ENCODE measurements at regions not wholly inside any gene's neighbourhood (a gene's known extent, or its start where the extent isn't known, plus 50 kb on each side); places are given as distances from the start of the nearest gene placed in this dataset.

DNA sequence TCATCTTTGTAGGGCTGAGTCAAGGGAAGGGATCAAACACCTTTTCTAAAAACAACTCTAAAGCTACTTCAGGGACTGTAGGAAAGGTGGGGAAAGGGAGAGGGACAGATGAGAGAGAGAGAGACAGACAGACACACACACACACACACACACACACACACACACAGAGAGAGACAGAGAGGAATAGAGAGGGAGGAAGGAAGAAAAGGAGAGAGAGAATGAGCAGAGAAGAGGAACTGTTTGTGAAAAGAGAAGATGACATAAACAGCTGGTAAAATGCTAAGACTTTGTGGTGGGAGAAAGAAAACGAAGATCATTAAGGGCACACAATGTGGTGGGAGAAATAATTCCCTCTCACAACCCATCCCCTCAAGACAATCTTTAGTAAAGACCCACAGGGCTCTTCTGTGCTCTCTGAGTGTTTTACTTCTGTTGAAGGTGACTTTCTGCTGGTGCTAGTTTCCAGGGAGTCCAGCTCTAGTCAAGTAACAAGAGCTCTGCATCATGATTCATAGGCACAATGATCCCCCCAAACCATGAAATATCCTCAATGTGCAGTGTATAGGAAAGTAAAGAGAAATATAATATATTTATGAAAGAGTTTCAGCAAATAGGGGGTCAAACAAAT is 77.2 kb upstream of the STK17B start:
- DNase-seq (ENCODE audit: low read depth, low spot score): peak; percentile 4

DNA sequence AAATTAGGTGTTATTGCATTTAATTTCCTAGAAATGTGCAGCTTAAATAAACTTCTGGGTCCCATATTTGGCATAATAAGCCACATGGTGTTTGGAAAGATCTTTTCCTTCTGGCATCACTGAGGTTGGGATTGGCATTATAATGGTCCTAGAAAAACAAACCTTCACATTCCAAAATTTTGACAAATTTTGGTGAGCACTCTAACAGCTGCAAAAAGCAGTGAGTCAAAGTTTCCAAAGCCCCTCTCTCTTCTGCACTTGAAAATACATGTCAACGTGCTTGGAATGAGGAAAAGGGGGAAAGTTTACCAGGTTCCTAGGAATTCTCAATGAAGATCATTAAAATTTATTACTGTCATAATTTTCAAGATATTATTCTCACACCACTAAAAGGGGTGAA is 77.8 kb upstream of the STK17B start:
- DNase-seq (ENCODE audit: low read depth, low spot score): peak; percentile 66

DNA sequence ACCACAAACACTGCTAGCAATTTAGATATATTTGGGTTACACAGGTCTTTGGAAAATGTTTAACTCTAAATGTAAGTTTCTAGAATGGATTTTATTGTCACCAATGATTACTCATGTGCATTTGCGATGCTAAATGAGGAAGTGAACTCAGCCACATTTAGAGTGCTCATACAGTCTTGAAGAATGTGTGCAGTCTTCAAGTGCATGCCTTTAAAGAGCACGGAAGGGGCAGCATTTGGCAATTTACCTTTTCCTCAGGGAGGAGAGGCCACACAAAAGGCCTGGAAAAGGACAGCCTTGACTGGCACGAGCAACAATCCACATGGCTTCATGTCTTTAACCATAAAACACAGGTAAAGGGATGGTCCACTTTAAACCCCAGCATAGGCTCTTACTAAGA is 78.5 kb upstream of the STK17B start:
- peak; percentile 49 for DNase-seq (ENCODE audit: low read depth, low spot score)

DNA sequence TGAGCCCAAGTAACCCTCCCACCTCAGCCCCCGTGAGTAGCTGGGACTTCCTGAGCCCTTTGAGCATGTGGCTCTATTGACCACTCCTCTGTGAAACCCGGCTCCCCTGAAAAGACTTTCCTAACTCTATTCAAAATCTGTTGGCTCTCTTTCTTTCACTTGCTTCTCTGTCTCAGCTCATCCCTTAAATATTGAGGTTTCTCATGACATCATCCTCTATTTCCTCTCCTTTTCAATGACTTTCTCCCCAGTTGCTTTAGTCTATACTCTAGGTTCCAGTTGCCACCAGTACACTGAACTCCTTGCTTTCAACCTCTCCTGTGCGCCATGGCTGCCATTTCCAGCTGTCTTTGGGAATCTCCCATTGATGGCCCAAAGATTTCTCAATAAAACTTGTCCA is 79.8 kb upstream of the STK17B start:
- no peak for DNase-seq (ENCODE audit: low read depth, low spot score)

DNA sequence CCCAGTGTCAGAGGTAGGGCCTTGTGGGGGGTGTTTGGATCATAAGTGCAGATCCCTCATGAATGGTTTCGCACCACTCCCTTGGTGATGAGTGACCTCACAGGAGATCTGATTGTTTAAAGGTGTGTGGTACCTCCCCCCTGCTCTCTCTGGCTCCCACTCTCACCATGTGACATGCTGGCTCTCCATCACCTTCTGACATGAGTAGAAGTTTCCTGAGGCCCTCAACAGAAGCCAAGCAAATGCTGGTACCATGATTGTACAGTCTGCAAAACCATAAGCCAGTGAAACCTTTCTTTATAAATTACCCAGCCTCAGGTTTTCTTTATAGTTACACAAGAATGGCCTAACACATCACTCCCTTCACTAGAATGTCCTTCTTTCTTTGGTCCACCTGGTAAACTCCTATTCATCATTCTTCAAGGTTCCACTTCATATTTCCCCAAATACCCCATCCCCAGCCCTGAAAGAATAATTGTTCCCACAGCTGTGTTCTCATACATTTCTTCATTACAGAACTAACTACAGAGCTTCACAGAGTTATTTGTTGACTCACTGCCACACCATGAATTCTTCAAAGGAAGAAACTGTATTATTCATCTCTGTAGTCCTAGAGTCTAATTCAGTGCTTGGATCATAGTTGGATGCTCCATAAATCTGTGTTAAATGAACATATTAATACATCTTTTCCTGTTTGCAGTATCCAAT is 81.2 kb upstream of the STK17B start:
- peak; percentile 57 for DNase-seq (ENCODE audit: low read depth, low spot score)

DNA sequence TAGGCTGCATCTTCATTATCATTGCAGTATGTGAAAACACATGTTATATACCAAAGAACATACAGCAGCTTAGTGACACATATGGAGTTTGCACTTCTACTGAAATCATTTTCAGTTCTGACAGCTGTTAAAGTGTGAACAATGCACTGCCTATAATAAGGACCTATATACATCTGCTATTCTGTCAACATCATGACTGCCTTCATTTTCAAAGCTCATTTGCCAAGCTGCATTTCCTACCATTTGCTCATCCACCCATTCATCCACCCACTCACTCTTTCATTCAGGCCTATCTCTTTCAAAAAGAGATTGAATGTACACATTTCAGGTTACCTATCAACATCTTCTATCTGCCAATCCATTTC is 81.7 kb upstream of the STK17B start:
- no peak for DNase-seq (ENCODE audit: low read depth, low spot score)

DNA sequence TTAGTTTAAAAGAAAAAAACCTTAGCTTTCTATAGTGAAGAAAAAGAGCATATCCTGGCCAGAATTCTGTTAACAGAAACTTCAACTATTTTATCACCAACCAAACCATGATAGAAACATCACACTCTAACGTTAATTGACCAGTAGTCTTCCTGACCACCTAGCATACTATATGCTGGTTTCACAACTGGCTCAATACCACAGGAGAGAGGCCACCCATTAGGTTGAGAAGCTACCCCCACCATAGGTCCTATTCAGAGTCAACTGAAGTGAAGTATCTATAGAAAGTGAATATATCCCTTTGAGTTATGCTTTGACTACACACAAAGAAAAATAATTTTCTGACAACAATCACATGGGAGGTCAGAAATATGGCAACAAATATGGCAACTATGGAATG is 85.2 kb upstream of the STK17B start:
- DNase-seq (ENCODE audit: low read depth, low spot score): no peak

DNA sequence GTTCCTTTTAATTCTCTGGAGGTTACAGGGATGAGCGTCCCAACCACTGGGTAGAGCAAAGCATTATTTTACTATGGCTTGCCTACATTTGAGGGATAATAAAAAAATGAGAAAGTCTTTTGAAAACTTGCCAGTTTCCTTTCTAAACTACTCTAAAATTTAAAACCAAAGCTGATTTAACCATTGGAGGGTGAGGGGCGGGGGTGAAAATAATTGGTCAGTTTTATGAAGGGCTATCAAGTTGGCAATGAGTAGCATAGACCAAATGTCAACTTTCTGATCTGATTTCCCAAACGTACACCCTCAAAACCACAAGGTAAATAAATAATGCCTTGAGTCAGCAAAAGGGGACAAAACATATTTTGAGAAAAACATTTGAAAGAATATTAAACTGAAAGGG is 85.7 kb upstream of the STK17B start:
- DNase-seq (ENCODE audit: low read depth, low spot score): no peak

DNA sequence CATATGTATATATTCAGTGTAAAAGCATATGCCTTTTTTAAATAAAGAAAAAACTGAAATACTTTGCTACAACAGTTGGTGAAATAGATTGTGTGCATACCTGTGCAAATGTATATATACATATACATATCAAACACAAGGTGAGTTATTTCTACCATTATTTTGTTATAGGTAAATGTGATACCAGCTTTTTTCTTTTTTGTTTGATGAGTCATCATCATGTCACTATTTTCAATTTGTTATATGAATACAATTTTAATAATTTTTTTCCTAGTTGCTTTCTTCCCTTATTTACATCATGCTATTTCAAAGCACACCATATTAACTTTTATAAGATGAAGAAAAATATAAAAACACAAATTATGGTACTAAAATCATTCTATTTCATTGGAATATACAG is 87.0 kb upstream of the STK17B start:
- DNase-seq (ENCODE audit: low read depth, low spot score): no peak

DNA sequence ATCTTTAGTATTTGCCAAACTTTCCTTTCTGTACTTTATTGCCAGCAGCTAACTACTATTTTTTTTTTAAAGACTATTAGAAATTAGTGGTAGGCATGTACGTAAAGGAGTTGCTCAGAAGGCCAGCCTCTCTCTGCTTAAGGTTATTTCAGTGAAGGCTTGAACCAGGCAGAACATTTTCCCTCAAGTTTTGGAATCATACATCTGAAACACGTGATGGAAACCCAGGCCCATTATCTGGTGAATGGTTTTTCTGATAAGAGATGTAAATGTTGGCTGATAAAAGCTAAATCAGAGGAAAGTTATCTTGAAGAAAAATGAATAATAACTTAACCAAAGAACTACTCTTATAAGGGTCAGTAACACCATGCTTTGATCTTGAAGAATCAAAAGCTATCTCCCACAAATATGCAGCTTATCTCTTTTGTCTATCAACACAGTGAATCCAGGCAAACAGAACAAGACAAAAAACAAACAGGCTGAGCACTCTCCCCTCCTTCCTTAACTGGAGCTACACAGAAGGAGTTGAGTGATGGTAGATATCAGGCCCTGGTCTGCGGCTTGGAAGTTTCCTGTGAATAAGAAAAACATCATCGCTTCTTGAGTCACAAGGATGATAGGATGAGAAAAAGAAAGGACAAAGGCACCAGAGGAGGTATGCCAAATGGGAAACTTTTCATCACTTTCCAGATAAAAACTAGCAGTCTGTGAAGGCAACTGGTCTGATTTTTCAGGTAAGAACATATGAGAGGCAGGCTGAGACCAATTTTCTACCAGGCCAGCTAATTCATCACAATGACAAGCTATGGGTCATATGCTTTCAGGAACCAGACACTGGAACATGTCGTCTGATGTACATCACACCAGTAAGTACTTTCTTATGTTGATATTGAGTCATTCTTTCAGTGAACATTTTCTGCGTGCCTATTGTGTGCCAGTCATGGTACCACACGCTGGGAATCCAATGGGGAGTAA is 88.4 kb upstream of the STK17B start:
- DNase-seq (ENCODE audit: low read depth, low spot score): peak; percentile 78

DNA sequence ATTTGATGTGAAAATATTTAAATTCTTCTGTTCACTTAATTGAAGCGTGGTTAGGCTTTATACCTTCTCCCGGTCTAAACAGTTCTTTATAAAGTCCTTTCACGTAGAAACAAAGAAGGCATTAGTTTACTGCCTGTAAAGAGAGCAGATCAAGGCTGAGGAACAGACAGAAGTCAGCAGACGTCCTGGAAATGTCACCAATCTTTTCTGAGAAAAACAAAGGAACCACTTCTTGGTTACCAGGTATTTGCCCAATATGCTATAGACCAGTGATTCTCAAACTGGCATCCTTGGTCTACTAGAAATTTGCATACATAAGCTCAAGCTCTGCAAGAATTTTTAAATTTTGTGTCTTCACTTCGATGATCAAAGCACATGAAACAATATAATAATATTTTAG is 89.2 kb upstream of the STK17B start:
- no peak for DNase-seq (ENCODE audit: low read depth, low spot score)

DNA sequence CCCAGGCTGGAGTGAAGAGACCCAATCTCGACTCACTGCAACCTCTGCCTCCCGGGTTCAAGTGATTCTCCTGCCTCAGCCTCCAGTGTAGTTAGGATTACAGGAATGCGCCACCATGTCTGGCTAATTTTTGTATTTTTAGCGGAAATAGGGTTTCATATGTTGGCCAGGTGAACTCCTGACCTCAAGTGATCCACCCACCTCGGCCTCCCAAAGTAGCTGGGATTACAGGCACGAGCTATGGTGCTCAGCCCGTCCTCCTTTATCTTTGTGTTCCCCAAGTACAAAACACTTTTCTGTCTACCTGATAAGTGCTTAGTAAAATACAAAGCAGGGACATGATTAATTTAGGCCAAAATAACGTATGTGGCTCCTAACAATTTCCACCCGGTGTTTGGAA is 91.2 kb upstream of the STK17B start:
- no peak for DNase-seq (ENCODE audit: low read depth, low spot score)

DNA sequence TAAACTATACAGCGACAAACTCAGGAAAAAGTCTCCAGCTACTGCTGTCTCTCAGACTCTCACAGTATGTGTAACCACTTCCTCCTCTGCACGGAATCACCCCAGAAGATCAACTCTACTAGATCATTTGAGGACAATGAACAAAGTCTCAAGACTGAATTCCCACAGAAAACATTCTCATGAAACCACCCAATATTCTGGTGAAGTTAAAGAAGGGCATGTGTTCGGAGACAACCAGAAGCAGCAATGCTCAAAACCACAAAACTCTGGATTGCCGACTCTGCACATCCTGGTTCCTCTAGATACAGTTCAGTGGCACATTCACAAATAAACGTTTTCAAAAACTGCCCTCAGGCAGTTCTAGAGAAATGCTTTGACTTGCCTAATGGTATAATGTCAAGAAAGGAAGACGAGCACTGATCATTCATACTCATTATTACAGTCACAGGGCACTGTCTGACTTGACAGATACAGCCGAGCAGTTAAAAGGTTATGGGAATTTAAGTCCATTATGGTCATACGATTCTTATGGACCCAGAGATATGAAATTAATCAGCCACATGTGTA is 91.9 kb upstream of the STK17B start:
- peak; percentile 26 for DNase-seq (ENCODE audit: low read depth, low spot score)

DNA sequence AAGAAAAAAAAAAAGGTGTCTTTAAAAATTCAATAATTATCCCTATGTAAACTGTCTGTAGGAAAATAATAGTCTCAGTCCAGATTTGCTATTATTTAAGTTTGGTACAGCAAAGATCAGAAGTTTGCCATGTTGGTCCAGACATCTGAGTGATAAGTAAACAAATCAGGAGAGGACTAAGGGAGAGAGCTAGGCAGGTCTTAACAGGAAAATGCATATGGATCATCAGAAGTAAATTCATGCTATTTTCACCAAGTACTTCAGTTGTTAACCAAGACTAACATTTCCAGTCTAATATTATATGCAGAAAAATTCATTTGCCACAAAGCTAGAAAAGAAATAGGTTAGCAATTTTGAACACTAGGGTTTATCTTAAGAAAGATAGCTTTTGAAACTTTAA is 95.0 kb upstream of the STK17B start:
- no peak for DNase-seq (ENCODE audit: low read depth, low spot score)

DNA sequence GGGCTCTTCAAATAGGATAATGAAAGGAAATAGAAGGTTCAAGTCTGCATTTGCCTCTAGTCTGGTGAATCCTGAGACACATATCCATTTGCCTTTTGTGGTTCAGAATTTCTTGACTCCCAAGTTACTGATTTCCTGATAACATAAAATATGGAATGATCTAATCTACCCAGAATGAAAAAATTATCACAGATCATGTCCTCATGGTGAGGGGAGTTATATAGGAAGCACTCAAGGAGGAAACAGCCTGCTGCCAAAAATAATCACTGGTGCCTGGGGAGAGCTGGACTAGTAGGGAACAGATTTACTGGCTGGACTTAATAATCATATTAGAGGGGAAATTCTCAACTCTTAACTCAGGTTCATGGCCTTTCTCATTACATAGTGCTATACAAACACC is 95.5 kb upstream of the STK17B start:
- DNase-seq (ENCODE audit: low read depth, low spot score): no peak

DNA sequence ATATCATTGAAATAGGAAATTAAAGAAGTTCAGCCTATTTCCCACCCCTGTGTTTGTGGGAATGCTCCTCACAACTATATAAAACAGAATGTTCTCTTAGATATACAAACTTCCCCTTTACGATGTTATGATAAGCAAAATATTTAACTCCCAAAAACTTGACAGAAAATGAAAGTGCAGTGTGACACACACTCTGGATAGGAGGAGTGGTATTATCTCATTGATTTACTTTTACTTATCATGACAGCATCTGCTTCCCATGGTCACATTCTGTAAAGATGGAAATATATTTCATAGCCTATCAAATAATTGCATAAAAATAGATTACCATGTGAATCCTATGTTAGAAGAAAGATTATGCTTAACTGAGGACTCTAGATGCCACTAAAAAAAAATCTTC is 96.6 kb upstream of the STK17B start:
- DNase-seq (ENCODE audit: low read depth, low spot score): no peak

DNA sequence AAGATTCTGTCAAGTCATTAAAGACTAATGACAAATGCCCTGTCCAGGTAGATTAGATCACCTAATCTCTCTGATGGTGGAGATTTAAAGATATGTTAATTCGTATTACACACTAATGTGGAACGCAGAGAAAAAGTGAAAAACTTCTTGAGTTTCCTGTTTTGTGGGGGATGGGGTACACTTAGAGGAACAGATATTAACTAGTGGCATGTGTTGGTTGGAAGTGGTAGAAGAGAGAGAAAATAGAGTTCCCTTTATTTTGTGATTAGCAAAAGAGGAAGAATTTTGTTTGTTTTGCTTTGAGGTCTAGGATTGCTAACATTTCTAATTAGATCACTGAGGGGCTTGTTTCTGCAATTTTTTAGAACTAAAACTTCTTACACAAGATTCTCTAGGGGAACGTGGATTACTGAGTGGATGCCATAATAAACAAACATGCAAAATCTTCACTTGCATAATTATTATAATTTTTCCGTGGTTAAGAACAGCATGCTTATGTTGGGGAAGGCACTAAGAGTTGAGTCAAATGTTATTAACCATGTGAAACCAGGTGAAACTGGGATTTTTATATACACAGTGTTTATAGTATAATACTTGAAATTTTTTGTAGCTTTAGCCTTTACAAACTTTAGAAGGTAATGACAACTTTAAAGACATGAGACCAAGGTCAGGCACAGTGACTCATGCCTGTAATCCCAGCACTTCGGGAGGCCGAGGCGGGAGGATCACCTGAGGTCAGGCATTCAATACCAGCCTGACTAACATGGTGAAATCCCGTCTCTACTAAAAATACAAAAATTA is 97.4 kb upstream of the STK17B start:
- no peak for DNase-seq (ENCODE audit: low read depth, low spot score)

DNA sequence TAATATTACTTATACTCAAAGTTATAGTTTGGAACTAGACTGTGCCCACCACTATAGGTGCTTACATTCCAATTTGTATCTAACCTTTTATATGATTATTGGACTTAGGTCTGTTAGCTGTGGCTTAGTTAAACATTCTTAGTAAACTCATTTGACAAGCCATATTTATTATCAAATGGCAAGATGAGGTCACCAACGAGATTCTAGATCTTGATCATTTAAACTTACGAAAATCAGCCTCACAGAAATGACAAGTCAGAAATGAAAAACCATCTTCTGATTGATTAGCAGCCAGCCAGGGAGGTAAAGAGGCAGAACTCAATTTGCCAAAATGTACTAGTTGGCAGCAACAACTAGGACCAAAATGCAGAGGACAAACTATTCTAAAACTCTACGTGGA is 100.4 kb upstream of the STK17B start:
- DNase-seq (ENCODE audit: low read depth, low spot score): no peak

DNA sequence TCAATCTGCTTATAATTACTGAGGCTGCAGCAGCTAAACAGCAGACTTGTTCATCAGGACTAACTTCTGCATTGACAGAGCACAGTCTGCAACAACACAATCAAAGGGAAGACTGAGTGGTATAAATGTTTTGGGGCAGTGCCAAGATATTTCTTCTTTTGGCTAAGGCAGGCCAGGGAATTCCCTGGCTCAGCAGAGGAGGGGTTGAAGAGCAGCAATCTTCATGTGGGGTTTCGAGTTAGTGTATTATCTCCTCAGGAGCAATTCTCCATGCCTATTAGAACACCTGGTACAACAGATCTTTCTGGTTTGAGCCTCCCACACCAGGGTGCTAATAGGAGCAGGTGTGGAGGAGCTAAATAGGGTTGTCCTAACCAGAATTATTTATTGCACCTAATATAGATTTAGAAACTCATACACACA is 103.0 kb upstream of the STK17B start:
- DNase-seq (ENCODE audit: low read depth, low spot score): peak; percentile 56

DNA sequence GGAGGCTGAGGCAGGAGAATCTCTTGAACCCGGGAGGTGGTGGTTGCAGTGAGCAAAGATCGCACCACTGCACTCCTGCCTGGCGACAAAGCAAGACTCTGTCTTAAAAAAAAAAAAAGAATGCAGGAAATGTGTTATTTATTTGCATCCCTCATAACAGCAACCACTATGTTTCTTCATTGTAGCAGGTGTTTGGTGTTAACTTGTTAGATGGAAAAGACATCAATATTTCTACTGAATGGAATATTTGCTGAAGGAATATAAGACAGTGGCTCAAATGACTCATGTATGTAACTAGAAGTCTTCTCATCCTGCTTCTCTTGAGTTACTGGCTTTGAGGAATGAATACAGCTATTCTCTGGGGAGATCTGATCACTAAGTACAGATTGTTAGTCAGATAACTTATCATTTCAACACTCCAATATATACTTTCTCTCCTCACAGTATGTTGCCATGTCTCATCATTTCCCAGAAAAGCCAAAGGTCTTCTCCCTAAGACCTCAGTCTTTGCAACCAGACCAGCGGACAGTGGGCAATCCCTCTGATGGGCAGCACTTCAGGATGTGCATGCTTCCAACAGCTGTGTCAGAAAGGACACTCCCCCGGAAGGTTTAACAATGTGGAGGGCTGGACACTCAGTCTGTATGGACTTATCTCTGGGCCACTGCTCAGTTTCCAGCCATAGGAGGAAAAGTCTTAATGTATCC is 104.4 kb upstream of the STK17B start:
- no peak for DNase-seq (ENCODE audit: low read depth, low spot score)

DNA sequence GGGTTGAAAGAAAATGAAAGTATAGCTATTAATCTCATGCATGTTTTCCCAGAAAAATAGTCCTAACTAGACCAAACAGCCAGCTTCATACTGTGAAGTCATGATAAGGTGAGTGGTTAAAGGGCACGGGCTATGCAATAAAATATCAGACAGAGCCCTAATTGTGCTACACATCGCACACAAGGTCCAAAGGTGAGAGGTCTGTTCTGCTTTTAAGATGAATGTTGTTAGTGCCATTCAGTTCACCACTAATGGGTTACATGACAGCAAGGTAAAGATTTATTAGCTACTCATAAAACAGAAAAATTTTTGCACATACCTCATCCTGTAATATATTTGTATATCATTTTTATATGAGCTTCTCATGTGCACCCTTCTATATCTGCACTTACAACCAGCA is 105.0 kb upstream of the STK17B start:
- no peak for DNase-seq (ENCODE audit: low read depth, low spot score)

Data from astrocyte of the hippocampus (primary cell).